ENCODE measurements at regions not wholly inside any gene's neighbourhood (a gene's known extent, or its start where the extent isn't known, plus 50 kb on each side); places are given as distances from the start of the nearest gene placed in this dataset.

DNA sequence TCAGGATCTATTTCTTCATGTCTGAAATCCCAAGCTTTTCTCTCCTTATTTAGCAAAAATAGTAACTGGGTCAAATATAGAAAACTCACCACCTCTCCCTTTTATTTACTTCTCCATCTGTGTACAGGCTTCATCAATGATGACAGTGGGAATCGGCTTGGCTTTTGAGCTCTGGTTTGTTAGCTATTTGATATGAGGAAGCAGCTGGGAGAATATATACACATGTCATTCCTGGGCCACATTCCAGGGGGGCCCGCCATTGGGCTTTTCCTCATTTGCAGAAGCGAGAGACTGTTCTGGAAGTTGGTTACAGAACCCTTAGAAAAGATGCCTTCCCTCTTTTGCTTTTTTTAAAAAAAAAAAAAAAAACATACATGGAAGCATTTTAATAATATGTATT lies 107.4 kb upstream of the F9 start:
- TF ChIP-seq, protein P1, sequence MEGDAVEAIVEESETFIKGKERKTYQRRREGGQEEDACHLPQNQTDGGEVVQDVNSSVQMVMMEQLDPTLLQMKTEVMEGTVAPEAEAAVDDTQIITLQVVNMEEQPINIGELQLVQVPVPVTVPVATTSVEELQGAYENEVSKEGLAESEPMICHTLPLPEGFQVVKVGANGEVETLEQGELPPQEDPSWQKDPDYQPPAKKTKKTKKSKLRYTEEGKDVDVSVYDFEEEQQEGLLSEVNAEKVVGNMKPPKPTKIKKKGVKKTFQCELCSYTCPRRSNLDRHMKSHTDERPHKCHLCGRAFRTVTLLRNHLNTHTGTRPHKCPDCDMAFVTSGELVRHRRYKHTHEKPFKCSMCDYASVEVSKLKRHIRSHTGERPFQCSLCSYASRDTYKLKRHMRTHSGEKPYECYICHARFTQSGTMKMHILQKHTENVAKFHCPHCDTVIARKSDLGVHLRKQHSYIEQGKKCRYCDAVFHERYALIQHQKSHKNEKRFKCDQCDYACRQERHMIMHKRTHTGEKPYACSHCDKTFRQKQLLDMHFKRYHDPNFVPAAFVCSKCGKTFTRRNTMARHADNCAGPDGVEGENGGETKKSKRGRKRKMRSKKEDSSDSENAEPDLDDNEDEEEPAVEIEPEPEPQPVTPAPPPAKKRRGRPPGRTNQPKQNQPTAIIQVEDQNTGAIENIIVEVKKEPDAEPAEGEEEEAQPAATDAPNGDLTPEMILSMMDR (IDR thresholded peaks at IDR 0.05 in 2 of 3, conservative IDR thresholded peaks at IDR 0.05 in 1 of 3; ENCODE audit: borderline replicate concordance in 1 of 3, insufficient read depth in 1 of 3, low read depth in 2 of 3, low read length in 2 of 3): no peak
- TF ChIP-seq POLR2AphosphoS5 (IDR thresholded peaks at IDR 0.05; ENCODE audit: low read depth, low read length) (no peak), CBX3 (IDR thresholded peaks at IDR 0.05; ENCODE audit: low read depth) (no peak), ZBTB33 (IDR thresholded peaks at IDR 0.05; ENCODE audit: extremely low read depth, insufficient replicate concordance, low read length) (no peak), POLR2A (IDR thresholded peaks at IDR 0.05; ENCODE audit: borderline replicate concordance, extremely low read depth, insufficient read depth, insufficient read length) (no peak), RAD21 (IDR thresholded peaks at IDR 0.05; ENCODE audit: low read depth) (no peak), JUND (IDR thresholded peaks at IDR 0.05) (no peak), EGR1 (IDR thresholded peaks at IDR 0.05; ENCODE audit: low read depth) (no peak), EZH2phosphoT487 (IDR thresholded peaks at IDR 0.05; ENCODE audit: borderline replicate concordance) (no peak), YY1 (IDR thresholded peaks at IDR 0.05; ENCODE audit: extremely low read depth, insufficient replicate concordance, low read depth, low read length) (no peak), SRF (IDR thresholded peaks at IDR 0.05; ENCODE audit: low read depth) (no peak), EZH2 (IDR thresholded peaks at IDR 0.05) (no peak), TCF7L2 (IDR thresholded peaks at IDR 0.05; ENCODE audit: borderline replicate concordance, extremely low read depth, insufficient read depth, insufficient read length) (no peak)

Measured in HCT116 (cell line).